H1 (cell line): ENCODE measurements at regions not wholly inside any gene's neighbourhood (a gene's known extent, or its start where the extent isn't known, plus 50 kb on each side); places are given as distances from the start of the nearest gene placed in this dataset.

Source experiments
- CHD7 ChIP-seq: fragments of 300-600 bp; sonication (generic); IDR thresholded peaks from 2 replicates; pipeline ENCODE4 v1.7.1; 2012; ENCODE audit warnings: low read length, moderate library complexity, mild to moderate bottlenecking, inconsistent platforms; ENCODE audit not compliant: insufficient replicate concordance
- CREB1 ChIP-seq: IDR thresholded peaks from 2 replicates; pipeline ENCODE4 v1.6.1; 2012; ENCODE audit warnings: inconsistent platforms
- GABPA ChIP-seq: IDR thresholded peaks from 2 replicates; pipeline ENCODE4 v1.6.1; 2011; ENCODE audit warnings: mild to moderate bottlenecking, low read length, moderate library complexity, borderline replicate concordance; ENCODE audit not compliant: insufficient read depth
- JUND ChIP-seq: IDR thresholded peaks from 2 replicates; pipeline ENCODE4 v1.6.1; 2011; ENCODE audit warnings: mild to moderate bottlenecking, improper control_type of control experiment, low read length
- RBBP5 ChIP-seq: IDR thresholded peaks from 2 replicates; pipeline ENCODE4 v1.7.1; 2012; ENCODE audit warnings: low read depth, mild to moderate bottlenecking, inconsistent platforms, low read length, moderate library complexity, borderline replicate concordance
- SP2 ChIP-seq: IDR thresholded peaks from 2 replicates; pipeline ENCODE4 v1.6.1; 2012; ENCODE audit warnings: mild to moderate bottlenecking, low read length, inconsistent platforms
- TBP ChIP-seq: IDR thresholded peaks from 2 replicates; pipeline ENCODE4 v1.6.1; 2011; ENCODE audit warnings: low read depth, low read length, improper control_type of control experiment

- TF ChIP-seq CHD7: no peak
- TF ChIP-seq TBP: no peak
- TF ChIP-seq SP2: no peak
- no peak for TF ChIP-seq CREB1
- no peak for TF ChIP-seq RBBP5
- TF ChIP-seq JUND: no peak
- no peak for TF ChIP-seq GABPA
- TF ChIP-seq, all 59 proteins: peak for 6
These were observed 86.8 kb upstream of the TEAD1 start (continued) for GRCh38 chr11:12587333-12587991.
